GM19328 (cell line): ENCODE measurements at regions not wholly inside any gene's neighbourhood (a gene's known extent, or its start where the extent isn't known, plus 50 kb on each side); places are given as distances from the start of the nearest gene placed in this dataset.

Source experiments
- ATAC-seq: cut with Tn5 transposase; IDR thresholded peaks from one replicate; pipeline ENCODE4 v1.9.1; 2021; ENCODE audit warnings: mild to moderate bottlenecking, moderate library complexity; ENCODE audit not compliant: unreplicated experiment

- ATAC-seq, result no peak
These were observed 179.5 kb upstream of the ZNF462 start for GRCh38 chr9:106683454-106683853.

DNA sequence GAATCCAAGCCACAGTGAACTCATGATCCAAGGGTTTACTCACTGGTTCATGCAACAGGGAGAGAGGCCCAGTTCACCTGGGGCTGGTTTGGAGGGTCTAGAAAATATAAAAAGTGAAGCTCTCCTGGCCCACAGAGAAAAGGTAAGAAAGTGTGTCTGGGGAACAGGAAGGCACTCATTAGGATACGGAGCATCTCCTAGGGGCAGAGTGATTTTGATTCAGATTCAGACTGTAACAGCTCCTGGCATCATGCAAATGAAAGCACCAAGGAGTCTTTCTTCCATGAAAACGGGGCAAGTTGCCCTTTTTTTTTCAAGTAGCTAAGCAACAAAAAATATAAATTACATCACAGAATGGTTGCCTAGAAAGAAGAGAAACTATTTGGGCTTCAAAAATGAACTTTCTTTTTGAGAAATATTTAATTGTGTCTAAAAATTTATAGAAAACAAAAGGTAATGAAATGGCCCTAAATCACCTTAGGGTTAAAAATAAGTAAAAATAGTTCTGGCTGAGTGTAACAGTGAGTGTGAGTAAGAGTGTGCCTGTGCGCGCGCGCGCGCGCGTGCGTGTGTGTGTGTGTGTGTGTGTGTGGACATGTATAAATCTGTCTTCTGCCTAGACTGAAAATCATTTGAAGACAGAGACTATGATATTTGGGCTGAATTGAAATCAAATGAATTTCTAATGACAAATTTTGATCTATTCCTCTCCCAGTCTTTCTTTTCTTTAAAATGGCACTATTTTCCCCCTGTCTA lies 177.8 kb upstream of the ZNF462 start:
- ATAC-seq, result no peak

GRCh38 chr9:106689089-106689488 lies 173.9 kb upstream of the ZNF462 start:
- no peak for ATAC-seq

- no peak for ATAC-seq
These were observed 171.3 kb upstream of the ZNF462 start for GRCh38 chr9:106691627-106692026.

- ATAC-seq, result no peak
These were observed 169.4 kb upstream of the ZNF462 start for GRCh38 chr9:106693558-106693957.

- ATAC-seq, result no peak
These were observed 166.2 kb upstream of the ZNF462 start for GRCh38 chr9:106696804-106697203.

DNA sequence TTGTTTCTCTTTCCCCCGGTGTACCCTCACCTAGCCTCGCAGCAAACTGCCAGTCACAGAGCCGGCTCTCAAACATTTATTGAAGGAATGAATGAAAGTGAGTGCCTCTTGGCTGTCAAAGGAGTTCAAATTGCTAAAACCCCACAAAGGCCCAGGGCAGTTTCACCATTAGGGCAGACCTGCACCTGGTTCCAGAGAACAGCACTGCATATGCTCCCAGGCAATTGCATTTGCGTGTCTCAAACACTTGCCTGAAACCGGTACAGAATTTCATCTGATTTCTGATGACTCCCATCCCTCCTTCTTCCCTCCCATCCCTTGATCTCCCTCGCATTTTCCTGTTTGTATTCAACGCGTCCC lies 165.6 kb upstream of the ZNF462 start:
- no peak for ATAC-seq

GRCh38 chr9:106697750-106698502 lies 165.0 kb upstream of the ZNF462 start:
- no peak for ATAC-seq

- no peak for ATAC-seq
These were observed 162.3 kb upstream of the ZNF462 start for GRCh38 chr9:106700676-106701075.

GRCh38 chr9:106701611-106702010 lies 161.4 kb upstream of the ZNF462 start:
- ATAC-seq, result no peak

- no peak for ATAC-seq
These were observed 158.8 kb upstream of the ZNF462 start for GRCh38 chr9:106704056-106704615.

GRCh38 chr9:106707291-106707690 lies 155.7 kb upstream of the ZNF462 start:
- ATAC-seq, result no peak

GRCh38 chr9:106707738-106708474 lies 155.1 kb upstream of the ZNF462 start:
- no peak for ATAC-seq

GRCh38 chr9:106708475-106709146 lies 154.4 kb upstream of the ZNF462 start:
- no peak for ATAC-seq

GRCh38 chr9:106712279-106712678 lies 150.7 kb upstream of the ZNF462 start:
- no peak for ATAC-seq

- no peak for ATAC-seq
These were observed 149.8 kb upstream of the ZNF462 start for GRCh38 chr9:106713206-106713605.

DNA sequence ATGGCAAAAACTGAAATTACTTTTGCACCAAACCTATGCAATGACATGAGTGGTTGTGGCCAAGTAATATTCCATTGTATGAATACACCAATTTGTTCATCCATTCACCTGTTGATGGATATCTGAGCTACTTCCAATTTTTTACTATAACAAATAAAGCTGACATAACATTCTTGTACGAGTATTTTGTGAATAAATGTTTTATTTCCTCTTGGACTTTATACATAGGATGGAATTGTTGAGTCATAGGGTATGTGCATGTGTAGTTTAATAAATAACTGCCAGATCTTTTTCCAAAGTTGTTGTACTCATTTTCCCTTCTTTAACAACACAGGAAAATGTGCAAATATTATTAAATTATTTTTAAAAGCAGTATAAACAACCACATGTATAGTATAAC lies 146.1 kb upstream of the ZNF462 start:
- no peak for ATAC-seq

DNA sequence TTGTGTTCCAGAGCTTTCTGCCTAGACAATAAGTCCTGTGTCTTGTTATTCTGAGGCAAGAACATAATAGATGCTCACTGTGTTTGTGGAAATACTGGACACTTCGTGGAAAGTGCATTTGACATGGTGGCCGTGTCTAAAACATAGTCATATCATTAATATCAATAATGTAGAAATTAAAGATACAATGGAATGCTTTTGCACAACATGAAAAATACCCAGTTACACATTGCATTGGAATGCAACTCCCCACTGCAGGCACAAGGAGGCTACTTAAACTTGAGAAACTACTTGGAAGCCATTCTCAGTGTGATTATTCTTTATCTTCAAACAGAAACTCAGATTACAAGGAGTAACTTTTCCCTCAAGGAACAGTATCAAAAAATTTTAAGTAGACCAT lies 145.3 kb upstream of the ZNF462 start:
- no peak for ATAC-seq

- no peak for ATAC-seq
These were observed 144.0 kb upstream of the ZNF462 start for GRCh38 chr9:106718936-106719335.

GRCh38 chr9:106722051-106722753 lies 140.8 kb upstream of the ZNF462 start:
- no peak for ATAC-seq
